ENCODE measurements at regions not wholly inside any gene's neighbourhood (a gene's known extent, or its start where the extent isn't known, plus 50 kb on each side); places are given as distances from the start of the nearest gene placed in this dataset.
"Not testable (repeated sequence)": the region's sequence is repeated elsewhere in the genome, so short reads cannot be mapped to it uniquely, and the experiment has no call there.

DNA sequence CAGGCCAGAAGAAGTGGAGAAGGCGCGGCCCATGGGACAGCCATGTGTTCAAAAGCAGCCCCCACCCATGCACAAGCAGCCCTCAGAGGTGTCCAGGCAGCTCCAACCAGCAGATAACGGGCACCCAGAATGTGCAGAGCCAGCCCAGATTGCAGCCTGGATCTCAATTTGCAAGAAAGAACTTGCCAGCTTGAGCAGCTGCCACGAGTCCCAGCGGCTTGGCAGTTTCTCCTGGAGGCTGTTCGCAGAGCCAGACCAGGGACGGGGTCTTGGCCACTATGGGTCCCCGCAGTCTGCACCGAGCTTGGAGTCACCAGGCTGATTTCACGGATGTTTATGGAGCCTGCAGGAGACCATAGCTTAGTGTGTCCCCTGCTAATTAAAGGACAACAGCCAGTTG is 61.4 kb upstream of the SULF2 start:
- H3K4me3 ChIP-seq (ENCODE audit: low read depth, low read length); H3K9ac ChIP-seq (ENCODE audit: low read length); H3K27ac ChIP-seq (ENCODE audit: low read depth, low read length); H3K36me3 ChIP-seq (ENCODE audit: control insufficient read depth, insufficient read depth, low read length); H3K4me1 ChIP-seq (ENCODE audit: control insufficient read depth, insufficient read depth, low read length); H3K27me3 ChIP-seq (ENCODE audit: control insufficient read depth, insufficient read depth, low read length); H3K9me3 ChIP-seq (ENCODE audit: control insufficient read depth, insufficient read depth, low read depth, low read length): not testable (repeated sequence)

DNA sequence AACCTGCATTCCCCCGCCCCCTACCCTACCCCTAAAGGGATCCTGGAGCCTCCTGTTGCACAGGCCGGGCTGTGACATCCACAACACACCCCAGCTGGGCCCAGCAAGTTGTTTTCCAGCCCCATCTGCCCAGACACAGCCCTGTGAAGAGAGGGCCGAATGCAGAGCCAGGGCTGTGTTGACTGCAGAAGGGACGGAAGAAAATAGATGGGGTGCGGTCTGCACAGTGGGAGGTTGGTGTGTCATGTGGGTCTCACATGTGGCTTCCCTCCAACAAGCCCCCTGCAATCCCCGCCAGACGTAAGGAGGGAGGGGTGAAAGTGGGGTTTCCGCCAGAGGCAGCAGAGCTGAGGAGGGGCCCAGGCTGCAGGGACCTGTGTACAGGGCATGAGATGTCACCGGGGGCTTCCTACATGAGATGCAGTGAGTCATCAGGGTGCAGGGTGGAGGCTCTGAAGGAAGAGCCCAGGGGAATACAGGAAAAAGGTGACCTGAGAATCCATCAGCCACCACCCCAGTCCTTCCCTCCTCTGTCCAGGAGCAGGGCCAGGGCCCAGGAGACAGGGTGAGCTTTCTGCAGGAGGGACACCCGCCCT is 60.2 kb upstream of the SULF2 start:
- not testable (repeated sequence) for H3K4me1 ChIP-seq (ENCODE audit: control insufficient read depth, insufficient read depth, low read length)

GRCh38 chr20:47844568-47844906 is 59.3 kb upstream of the SULF2 start:
- not testable (repeated sequence) for H3K27ac ChIP-seq (ENCODE audit: low read depth, low read length); H3K36me3 ChIP-seq (ENCODE audit: control insufficient read depth, insufficient read depth, low read length); H3K9me3 ChIP-seq (ENCODE audit: control insufficient read depth, insufficient read depth, low read depth, low read length); H3K9ac ChIP-seq (ENCODE audit: low read length); H3K4me1 ChIP-seq (ENCODE audit: control insufficient read depth, insufficient read depth, low read length); H3K27me3 ChIP-seq (ENCODE audit: control insufficient read depth, insufficient read depth, low read length); H3K4me3 ChIP-seq (ENCODE audit: low read depth, low read length)

More for the DNA sequence above, 60.2 kb upstream of the SULF2 start:
- H3K4me3 ChIP-seq (ENCODE audit: low read depth, low read length); H3K9me3 ChIP-seq (ENCODE audit: control insufficient read depth, insufficient read depth, low read depth, low read length); H3K36me3 ChIP-seq (ENCODE audit: control insufficient read depth, insufficient read depth, low read length); H3K27me3 ChIP-seq (ENCODE audit: control insufficient read depth, insufficient read depth, low read length); H3K9ac ChIP-seq (ENCODE audit: low read length); H3K27ac ChIP-seq (ENCODE audit: low read depth, low read length): not testable (repeated sequence)

- no peak overlapping the region for H3K9ac ChIP-seq (ENCODE audit: low read length)
Observed at GRCh38 chr20:47843886-47844567, 58.7 kb upstream of the SULF2 start.

DNA sequence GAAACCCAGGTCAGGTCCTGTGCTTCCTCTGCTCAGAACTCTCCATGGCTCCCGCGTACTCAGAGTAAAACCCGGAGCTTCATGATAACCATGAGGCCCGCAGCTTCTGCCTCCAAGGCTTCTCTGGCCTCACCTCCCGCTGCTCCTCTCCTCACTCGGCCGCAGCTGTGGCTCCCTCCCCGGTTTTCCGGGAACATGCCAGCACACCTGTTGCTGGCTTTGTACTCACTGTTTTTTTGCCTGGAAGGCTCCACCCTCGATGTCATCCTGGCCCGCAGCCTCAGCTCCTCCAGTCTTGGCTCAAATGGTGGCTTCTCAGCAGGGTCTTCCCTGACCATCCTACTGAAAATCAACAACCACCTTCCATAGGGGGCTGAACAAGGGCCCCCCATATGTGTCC is 57.7 kb upstream of the SULF2 start:
- H3K27ac ChIP-seq (ENCODE audit: low read depth, low read length); H3K4me1 ChIP-seq (ENCODE audit: control insufficient read depth, insufficient read depth, low read length); H3K9ac ChIP-seq (ENCODE audit: low read length); H3K4me3 ChIP-seq (ENCODE audit: low read depth, low read length); H3K27me3 ChIP-seq (ENCODE audit: control insufficient read depth, insufficient read depth, low read length); H3K36me3 ChIP-seq (ENCODE audit: control insufficient read depth, insufficient read depth, low read length); H3K9me3 ChIP-seq (ENCODE audit: control insufficient read depth, insufficient read depth, low read depth, low read length): not testable (repeated sequence)

More at GRCh38 chr20:47843886-47844567, 58.7 kb upstream of the SULF2 start:
- no peak overlapping the region for H3K27ac ChIP-seq (ENCODE audit: low read depth, low read length)
- H3K36me3 ChIP-seq (ENCODE audit: control insufficient read depth, insufficient read depth, low read length), result no peaks in the 10 kb centered on the region
- no peak overlapping the region for H3K4me3 ChIP-seq (ENCODE audit: low read depth, low read length)
- H3K4me1 ChIP-seq (ENCODE audit: control insufficient read depth, insufficient read depth, low read length), result peaks cover 8% of the 10 kb centered on the region
- no peaks in the 10 kb centered on the region for H3K27me3 ChIP-seq (ENCODE audit: control insufficient read depth, insufficient read depth, low read length)
- H3K9me3 ChIP-seq (ENCODE audit: control insufficient read depth, insufficient read depth, low read depth, low read length), result no peaks in the 10 kb centered on the region

DNA sequence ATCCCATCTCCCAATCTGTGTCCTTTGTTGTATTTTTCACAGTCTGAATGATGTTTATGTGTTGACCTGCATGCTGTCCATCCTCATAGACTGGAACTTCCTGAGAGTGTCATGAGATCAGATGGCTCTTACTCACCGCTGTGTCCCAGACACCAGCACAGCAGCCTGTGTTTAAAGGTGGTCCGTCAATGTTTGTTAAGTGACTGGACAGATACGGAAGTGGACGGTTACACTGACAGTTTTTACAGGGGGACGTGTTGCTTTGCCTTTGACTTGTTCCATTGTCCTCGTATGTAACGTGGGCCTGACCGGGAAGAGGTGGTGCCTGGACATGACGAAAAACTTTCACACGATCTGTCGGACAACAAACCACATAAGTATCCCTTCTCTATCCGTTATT is 56.7 kb upstream of the SULF2 start:
- H3K4me3 ChIP-seq (ENCODE audit: low read depth, low read length); H3K4me1 ChIP-seq (ENCODE audit: control insufficient read depth, insufficient read depth, low read length); H3K27me3 ChIP-seq (ENCODE audit: control insufficient read depth, insufficient read depth, low read length); H3K9me3 ChIP-seq (ENCODE audit: control insufficient read depth, insufficient read depth, low read depth, low read length); H3K9ac ChIP-seq (ENCODE audit: low read length); H3K36me3 ChIP-seq (ENCODE audit: control insufficient read depth, insufficient read depth, low read length); H3K27ac ChIP-seq (ENCODE audit: low read depth, low read length): not testable (repeated sequence)

DNA sequence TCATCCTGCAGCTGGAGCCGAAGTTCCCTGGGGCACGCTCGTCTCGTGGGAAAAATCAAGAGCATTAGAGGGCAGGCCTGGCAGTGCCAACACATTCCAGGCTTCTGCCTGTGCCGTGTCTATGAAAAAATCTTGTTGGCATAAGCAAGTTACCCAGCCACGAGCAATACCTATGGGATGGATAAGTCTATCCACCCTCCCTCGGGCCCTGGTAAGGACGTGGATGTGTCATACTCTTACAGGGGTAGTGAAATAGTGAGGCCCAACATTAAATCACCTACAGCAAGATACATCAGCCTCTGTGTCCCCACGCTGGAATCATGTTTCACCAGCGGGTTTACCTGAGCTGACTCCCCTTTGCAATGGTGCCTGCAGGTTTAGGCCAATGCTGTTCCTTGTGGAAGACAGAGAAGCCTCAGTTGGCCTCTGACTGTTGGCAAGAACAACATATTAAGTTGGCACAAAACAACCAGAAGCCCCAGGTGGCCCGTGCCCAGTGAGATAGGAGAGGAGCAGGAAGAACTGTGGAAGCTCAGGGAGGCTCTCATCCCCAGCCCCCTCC is 51.1 kb upstream of the SULF2 start:
- not testable (repeated sequence) for H3K27me3 ChIP-seq (ENCODE audit: control insufficient read depth, insufficient read depth, low read length); H3K4me3 ChIP-seq (ENCODE audit: low read depth, low read length); H3K9ac ChIP-seq (ENCODE audit: low read length); H3K36me3 ChIP-seq (ENCODE audit: control insufficient read depth, insufficient read depth, low read length); H3K9me3 ChIP-seq (ENCODE audit: control insufficient read depth, insufficient read depth, low read depth, low read length); H3K27ac ChIP-seq (ENCODE audit: low read depth, low read length); H3K4me1 ChIP-seq (ENCODE audit: control insufficient read depth, insufficient read depth, low read length)
